ENCODE measurements at regions not wholly inside any gene's neighbourhood (a gene's known extent, or its start where the extent isn't known, plus 50 kb on each side); places are given as distances from the start of the nearest gene placed in this dataset.
A peak's percentile ranks its signal among the peaks of the same experiment; 100 is the strongest.

DNA sequence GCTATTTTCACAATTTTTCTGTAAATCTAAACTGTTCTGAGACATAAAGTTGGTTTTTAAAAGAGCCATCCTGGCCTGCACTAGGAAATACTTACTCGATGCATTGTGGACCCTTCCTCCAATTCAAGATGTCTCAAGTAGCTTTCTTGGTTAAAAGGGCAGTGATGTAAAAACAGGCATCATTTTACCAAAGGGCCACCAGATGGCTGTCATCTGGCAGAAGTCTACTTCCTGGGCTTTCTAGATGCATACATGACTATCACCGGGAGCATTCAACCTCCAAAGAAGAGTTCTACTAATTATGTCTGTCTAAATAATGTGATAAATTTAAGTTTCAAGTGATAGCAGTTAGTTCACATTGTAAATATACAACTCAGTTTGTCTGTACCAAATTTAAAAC is 96.8 kb upstream of the FRMD6 start:
- Histone ChIP-seq H3K4me3 (no peak overlapping the region), H3K27ac (no peak overlapping the region), H3K4me1 (replicated peaks in 1 of 2) (no peaks in the 10 kb centered on the region)
- in situ Hi-C loops (cut with MboI; ENCODE audit: low pct_unique_long_range_greater_than_20kb in 2 of 9, low sequenced_read_pairs in 9 of 9, unreplicated experiment in 9 of 9), result no loop called here
- peak in 2 of 8 experiments; percentile 23 to 25 for ATAC-seq (replicated peaks in 6 of 8)
- WGBS, 10 experiments, result 52 to 100% (median 70%) methylated on average over 1 to 2 of the region's 2 CpGs; no CpG with 5 or more reads in 3 of the 10 experiments

DNA sequence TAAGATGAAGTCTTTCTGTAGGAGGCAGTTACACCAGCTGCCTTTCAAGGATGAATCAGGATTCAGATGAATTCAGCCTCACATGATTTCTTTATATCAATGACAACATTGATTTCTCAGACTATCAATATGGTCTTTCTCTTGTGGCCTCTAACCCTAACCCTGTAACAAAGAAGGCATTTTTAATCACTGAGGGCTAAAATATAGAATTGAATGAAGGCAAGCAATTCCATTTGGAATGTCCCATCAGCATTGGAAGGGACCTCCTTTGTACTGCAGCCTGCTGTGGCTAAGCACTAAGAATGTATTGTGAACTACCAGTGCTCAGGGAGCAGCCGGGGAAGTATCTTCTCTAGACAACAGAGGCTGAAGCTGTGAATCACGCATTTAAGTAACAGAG is 90.6 kb upstream of the FRMD6 start:
- in situ Hi-C loops (cut with MboI; ENCODE audit: low pct_unique_long_range_greater_than_20kb in 2 of 9, low sequenced_read_pairs in 9 of 9, unreplicated experiment in 9 of 9), result no loop called here
- no peak overlapping the region for H3K4me3 ChIP-seq
- H3K27ac ChIP-seq, result no peak overlapping the region
- peaks cover 0 to 10% of the 10 kb centered on the region in 2 donors for H3K4me1 ChIP-seq (replicated peaks in 1 of 2)
- WGBS, 10 experiments, result 57 to 100% (median 86%) methylated on average over 1 to 2 of the region's 2 CpGs; no CpG with 5 or more reads in 2 of the 10 experiments
- no peak for ATAC-seq (replicated peaks in 6 of 8)

DNA sequence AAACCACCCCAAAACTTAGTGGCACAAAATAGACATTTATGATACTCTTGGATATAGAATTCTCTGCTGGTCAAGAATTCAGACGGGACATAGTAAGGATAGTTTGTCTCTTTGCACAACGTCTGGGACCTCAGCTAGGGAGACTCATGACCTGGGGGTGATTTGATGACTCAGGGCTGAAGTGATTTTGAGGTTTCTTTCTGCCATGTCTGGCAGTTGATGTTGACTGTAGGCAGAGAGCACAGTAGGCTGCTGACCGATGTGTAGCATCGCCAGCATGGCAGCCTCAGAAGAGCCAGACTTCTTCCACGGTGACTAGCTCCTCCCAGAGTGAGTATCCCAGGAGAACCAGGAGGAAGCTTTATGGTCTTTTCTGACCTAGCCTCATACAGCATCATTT is 88.9 kb upstream of the FRMD6 start:
- in situ Hi-C loops (cut with MboI; ENCODE audit: low pct_unique_long_range_greater_than_20kb in 2 of 9, low sequenced_read_pairs in 9 of 9, unreplicated experiment in 9 of 9), result no loop called here

DNA sequence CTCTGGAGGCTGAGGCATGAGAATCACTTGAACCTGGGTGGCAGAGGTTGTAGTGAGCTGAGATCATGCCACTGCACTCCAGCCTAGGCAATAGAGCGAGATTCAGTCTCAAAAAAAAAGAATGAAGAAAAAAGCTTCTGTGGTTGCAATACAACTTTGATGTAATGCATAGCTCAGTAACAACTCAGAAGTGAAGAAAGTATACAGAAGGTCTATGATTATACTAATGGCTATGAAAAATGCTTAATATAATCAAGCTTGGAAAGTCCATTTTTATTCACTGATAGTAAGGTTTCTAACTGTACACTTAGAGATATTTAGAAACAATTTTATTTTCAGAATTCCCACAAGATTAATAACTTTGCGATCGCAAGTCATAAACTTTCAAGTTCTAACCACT is 88.2 kb upstream of the FRMD6 start:
- Histone ChIP-seq H3K27ac (no peak overlapping the region), H3K4me3 (no peak overlapping the region), H3K4me1 (replicated peaks in 1 of 2) (peaks cover 0 to 10% of the 10 kb centered on the region in 2 donors)
- ATAC-seq (replicated peaks in 6 of 8), result no peak
- WGBS, 10 experiments, result 86 to 100% (median 96%) methylated on average over 2 to 3 of the region's 3 CpGs
- in situ Hi-C loops (cut with MboI; ENCODE audit: low pct_unique_long_range_greater_than_20kb in 2 of 9, low sequenced_read_pairs in 9 of 9, unreplicated experiment in 9 of 9), result no loop called here

More for the DNA sequence above, 88.9 kb upstream of the FRMD6 start:
- peaks cover 0 to 10% of the 10 kb centered on the region in 2 donors for H3K4me1 ChIP-seq (replicated peaks in 1 of 2)
- H3K4me3 ChIP-seq, result no peak overlapping the region
- WGBS, 10 experiments, result 38 to 100% (median 79%) methylated on average over 1 to 5 of the region's 5 CpGs; no CpG with 5 or more reads in 3 of the 10 experiments
- no peak for ATAC-seq (replicated peaks in 6 of 8)
- no peak overlapping the region for H3K27ac ChIP-seq

DNA sequence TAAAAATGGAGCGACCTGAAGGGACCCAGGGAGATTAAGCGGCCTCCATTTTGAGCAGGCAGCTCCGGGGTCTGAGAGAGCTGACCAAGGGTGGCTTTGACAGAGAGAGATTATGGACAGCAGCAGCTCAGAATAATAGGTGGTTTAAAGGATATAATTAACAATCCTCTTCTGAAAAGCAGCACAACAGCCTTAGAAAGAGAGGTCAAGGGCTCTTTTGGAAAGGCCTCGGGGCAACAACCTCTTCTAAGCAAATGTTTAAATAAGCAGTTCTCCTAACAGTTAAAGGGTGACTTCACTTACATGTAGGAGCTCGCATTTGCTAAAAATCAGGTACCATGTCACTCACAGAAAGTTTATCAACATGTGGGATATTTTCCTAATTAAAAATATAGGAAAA is 87.2 kb upstream of the FRMD6 start:
- H3K4me3 ChIP-seq, result no peak overlapping the region
- in situ Hi-C loops (cut with MboI; ENCODE audit: low pct_unique_long_range_greater_than_20kb in 2 of 9, low sequenced_read_pairs in 9 of 9, unreplicated experiment in 9 of 9), result no loop called here
- ATAC-seq (replicated peaks in 6 of 8), result no peak
- WGBS, 10 experiments, result 0 to 100% (median 65%) methylated on average over 1 to 5 of the region's 5 CpGs; no CpG with 5 or more reads in 2 of the 10 experiments
- H3K27ac ChIP-seq, result no peak overlapping the region
- peaks cover 0 to 10% of the 10 kb centered on the region in 2 donors for H3K4me1 ChIP-seq (replicated peaks in 1 of 2)

DNA sequence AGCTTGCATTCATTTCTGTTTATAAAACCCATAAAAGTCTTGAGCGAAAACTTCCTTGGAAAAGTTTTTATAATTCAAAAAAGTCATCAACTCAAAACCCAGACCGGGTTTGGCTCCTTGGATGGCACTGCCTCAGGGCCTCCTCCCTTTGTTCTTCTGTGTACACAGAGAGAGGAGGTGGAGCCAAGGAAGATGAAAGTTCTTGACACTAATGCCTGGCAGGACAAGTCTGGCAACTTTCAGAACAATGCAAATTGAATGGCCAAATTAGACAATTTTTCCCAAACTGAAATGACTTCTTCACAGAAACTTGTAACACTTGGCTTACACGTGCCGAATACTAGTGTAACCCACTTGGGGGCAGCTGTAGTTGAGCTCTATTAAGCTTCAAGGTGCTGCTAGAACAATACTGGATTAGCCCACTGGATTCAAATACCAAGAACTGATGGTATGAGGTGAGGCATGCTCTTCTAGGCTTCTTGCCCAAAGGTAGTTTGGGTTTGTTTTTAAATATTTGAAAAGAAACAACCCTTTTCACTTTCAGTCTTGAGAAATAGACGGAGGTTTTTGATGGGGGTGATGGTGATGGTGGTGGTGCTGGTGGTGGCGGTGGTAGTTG is 86.6 kb upstream of the FRMD6 start:
- ATAC-seq (replicated peaks in 6 of 8), result peak in 2 of 8 experiments; percentile 19 to 37
- Histone ChIP-seq H3K4me3 (no peak overlapping the region), H3K27ac (no peak overlapping the region), H3K4me1 (replicated peaks in 1 of 2) (peaks cover 0 to 10% of the 10 kb centered on the region in 2 donors)
- in situ Hi-C loops (cut with MboI; ENCODE audit: low pct_unique_long_range_greater_than_20kb in 2 of 9, low sequenced_read_pairs in 9 of 9, unreplicated experiment in 9 of 9), result no loop called here
- WGBS, 10 experiments, result 34 to 93% (median 69%) methylated on average over 2 to 5 of the region's 6 CpGs; no CpG with 5 or more reads in 1 of the 10 experiments

DNA sequence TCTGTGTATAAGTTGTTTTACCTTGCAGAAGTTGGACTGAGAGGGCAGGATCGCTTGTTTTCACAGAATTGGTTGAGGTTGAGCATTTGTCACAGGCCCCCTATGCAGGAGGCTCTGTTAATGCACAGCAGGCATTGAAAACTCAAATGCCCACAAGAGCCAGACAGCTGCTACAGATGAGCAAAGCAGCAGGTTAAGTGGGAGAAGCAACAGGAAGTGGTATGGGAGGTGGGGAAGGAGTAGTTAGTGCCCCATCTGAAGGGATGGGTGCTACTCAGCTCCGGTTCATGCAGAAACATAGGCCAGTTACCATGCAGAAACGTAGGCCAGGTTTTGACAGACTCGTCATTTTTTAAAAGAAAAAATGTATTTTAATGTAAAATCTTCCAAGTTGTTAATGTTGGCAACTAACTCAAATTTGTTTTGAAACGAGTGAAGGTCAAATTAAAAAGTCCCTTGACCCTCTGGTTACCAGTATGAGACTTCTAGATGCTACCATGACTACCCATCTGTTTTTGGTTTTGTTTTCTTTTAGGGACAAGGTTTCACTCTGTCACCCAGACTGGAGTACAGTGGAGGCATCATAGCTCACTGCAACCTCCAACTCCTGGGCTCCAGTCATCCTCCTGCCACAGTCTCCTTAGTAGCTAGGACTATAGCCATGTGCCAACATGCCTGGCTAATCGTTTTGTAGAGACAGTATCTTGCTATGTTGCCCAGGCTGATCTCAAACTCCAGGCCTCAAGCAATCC is 84.7 kb upstream of the FRMD6 start:
- WGBS, 10 experiments, result 50 to 83% (median 65%) methylated on average over 1 to 4 of the region's 6 CpGs; no CpG with 5 or more reads in 1 of the 10 experiments
- no peak overlapping the region for H3K4me3 ChIP-seq
- no peak for ATAC-seq (replicated peaks in 6 of 8)
- H3K4me1 ChIP-seq (replicated peaks in 1 of 2), result peaks cover 0 to 10% of the 10 kb centered on the region in 2 donors
- H3K27ac ChIP-seq, result no peak overlapping the region
- in situ Hi-C loops (cut with MboI; ENCODE audit: low pct_unique_long_range_greater_than_20kb in 2 of 9, low sequenced_read_pairs in 9 of 9, unreplicated experiment in 9 of 9), result no loop called here

DNA sequence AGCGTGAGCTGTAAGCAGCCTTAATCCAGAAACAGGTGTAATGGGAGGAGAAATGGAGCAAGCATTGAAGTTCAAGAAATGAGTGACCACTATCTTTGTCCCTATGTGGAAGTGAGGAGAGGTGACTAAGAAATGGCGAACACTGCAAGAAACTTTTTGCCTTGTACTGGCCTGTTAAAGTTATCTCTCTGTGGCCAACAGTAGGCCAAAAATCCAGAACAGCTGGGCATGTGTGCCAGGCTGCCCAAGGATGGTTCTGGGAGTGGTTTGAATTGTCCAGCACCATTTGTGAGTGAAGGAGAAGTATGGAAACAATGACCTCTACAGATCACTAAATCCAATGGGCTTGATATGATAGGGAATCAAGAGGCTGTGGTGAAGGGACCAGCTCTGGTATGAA is 83.3 kb upstream of the FRMD6 start:
- WGBS, 10 experiments, result 92 to 100% (median 97%) methylated on average over 1 to 2 of the region's 2 CpGs; no CpG with 5 or more reads in 6 of the 10 experiments
- H3K27ac ChIP-seq, result no peak overlapping the region
- in situ Hi-C loops (cut with MboI; ENCODE audit: low pct_unique_long_range_greater_than_20kb in 2 of 9, low sequenced_read_pairs in 9 of 9, unreplicated experiment in 9 of 9), result no loop called here
- no peak for ATAC-seq (replicated peaks in 6 of 8)
- H3K4me3 ChIP-seq, result no peak overlapping the region
- peaks cover 0 to 10% of the 10 kb centered on the region in 2 donors for H3K4me1 ChIP-seq (replicated peaks in 1 of 2)

DNA sequence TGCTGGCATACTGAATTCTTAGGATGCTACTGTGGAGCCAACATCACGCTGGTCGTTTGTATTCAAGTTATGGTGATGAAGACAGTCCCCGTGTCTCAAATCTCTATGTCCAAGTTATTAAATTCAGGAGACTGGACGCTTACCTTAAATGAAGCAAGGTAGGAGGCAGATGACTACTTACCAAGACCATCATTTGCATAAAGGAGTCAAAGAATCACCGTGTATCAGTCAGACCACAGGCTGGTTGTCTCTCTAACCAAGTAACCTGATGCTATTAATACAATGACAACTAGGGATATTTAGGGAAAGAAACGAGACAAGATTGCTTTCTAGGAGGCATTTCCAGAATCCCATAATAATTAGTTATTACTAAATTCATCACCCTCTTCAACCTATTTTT is 78.1 kb upstream of the FRMD6 start:
- no peak overlapping the region for H3K27ac ChIP-seq
- in situ Hi-C loops (cut with MboI; ENCODE audit: low pct_unique_long_range_greater_than_20kb in 2 of 9, low sequenced_read_pairs in 9 of 9, unreplicated experiment in 9 of 9), result no loop called here
- no peak for ATAC-seq (replicated peaks in 6 of 8)
- WGBS, 10 experiments, result 73 to 98% (median 84%) methylated on average over 1 to 6 of the region's 6 CpGs
- no peak overlapping the region for H3K4me3 ChIP-seq
- H3K4me1 ChIP-seq (replicated peaks in 1 of 2), result no peaks in the 10 kb centered on the region

DNA sequence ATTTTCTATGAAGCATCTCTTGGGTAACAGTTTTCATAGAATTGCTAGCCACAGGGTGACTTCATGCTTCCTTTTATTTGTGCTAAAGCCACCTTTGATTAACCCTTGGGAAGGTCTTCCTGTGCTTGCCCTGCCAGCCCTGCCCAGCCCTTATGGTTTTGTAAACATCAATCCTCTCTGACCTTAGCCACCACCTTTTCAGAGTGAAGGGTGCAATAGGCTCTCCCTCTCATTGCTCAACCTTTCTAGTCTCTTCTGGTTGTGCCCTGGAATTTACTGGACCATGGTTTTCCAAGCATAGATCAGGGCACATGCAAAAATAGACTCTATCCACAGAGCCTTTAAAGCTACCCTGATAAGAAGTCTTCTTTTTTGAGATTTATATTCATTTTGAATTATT is 77.7 kb upstream of the FRMD6 start:
- Histone ChIP-seq H3K27ac (no peak overlapping the region), H3K4me3 (no peak overlapping the region), H3K4me1 (replicated peaks in 1 of 2) (no peaks in the 10 kb centered on the region)
- no peak for ATAC-seq (replicated peaks in 6 of 8)
- in situ Hi-C loops (cut with MboI; ENCODE audit: low pct_unique_long_range_greater_than_20kb in 2 of 9, low sequenced_read_pairs in 9 of 9, unreplicated experiment in 9 of 9), result no loop called here

DNA sequence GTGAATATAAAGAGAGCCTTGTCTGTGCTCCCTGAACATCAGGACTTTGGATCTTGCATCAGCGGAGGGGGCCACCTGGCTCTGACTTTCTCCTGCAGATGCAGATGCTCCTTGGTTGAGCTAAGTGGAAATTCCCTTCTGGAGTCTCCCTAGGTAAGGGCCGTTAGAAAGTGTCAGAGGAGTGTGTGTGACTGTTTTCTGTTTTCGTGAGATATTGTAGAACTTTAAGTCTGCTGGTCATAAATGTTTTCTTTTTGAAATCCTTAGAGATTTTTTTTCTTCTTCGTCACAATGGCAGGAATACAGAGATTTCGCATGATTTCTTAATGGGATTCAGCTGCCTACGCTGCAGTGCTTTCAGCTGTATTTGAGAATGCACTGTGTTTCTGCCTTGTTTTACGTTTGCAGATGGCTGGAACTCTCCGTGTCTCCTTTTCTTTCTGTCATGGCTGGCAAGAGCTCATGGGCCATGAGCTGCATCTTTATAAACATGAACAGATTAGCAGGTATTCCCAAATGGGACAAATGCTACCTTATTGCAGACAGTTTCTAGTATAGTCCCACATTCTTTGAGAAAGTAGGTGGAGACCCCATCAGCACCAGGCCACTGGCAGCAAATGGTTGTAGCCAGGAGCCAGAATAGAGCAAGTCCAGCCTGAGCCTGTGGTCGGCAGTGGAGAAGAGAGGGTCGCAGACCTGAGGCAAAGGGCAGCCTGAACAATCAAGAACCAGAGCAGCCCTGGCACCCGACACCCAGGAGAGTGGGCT is 76.2 kb upstream of the FRMD6 start:
- H3K27ac ChIP-seq, result no peak overlapping the region
- ATAC-seq (replicated peaks in 6 of 8), result no peak
- H3K4me3 ChIP-seq, result no peak overlapping the region
- in situ Hi-C loops (cut with MboI; ENCODE audit: low pct_unique_long_range_greater_than_20kb in 2 of 9, low sequenced_read_pairs in 9 of 9, unreplicated experiment in 9 of 9), result no loop called here
- no peaks in the 10 kb centered on the region for H3K4me1 ChIP-seq (replicated peaks in 1 of 2)
- 30 to 79% (median 68%) methylated on average over 2 to 11 of the region's 11 CpGs; no CpG with 5 or more reads in 1 of the 10 experiments for WGBS, 10 experiments

DNA sequence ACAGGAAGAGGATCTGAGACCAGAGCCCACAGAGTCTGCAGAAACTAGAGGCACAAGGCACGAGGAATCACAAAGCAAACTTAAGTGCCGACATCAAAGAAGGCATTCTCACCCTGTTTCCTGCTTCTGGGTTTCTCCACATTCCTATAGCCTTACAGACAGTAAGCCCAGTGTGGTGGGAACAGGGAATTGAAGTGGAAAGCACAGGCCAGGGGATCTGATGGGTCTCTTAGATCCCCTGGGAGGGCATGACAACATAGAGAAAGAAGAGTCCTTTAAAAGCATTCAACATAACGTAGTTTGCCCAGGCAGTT is 75.6 kb upstream of the FRMD6 start:
- no peak overlapping the region for H3K4me3 ChIP-seq
- WGBS, 10 experiments, result 0 to 86% (median 82%) methylated on average over 1 to 3 of the region's 3 CpGs; no CpG with 5 or more reads in 5 of the 10 experiments
- in situ Hi-C loops (cut with MboI; ENCODE audit: low pct_unique_long_range_greater_than_20kb in 2 of 9, low sequenced_read_pairs in 9 of 9, unreplicated experiment in 9 of 9), result no loop called here
- H3K4me1 ChIP-seq (replicated peaks in 1 of 2), result no peaks in the 10 kb centered on the region
- no peak overlapping the region for H3K27ac ChIP-seq
- ATAC-seq (replicated peaks in 6 of 8), result no peak

DNA sequence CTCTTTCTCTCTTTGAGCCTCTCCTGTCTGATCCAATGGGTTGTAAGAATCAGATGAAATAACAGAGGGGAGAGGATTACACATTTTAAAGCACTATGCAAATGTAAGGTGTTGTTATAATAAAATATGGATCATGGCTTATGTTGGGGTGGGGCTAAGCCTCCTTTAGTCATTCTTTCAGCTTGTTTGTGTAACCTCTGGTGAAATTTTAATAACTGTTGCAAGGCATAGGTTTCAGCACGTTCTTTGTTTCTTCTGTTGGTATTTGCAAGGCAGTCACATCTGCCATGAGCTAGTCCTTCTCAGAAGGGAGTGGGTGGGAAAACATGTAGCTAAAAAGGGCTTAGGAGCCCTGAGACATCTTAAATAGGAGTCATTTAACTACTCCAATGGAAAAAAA is 74.8 kb upstream of the FRMD6 start:
- no peak overlapping the region for H3K4me3 ChIP-seq
- peak in 3 of 8 experiments; percentile 68 to 82 (median 78) for ATAC-seq (replicated peaks in 6 of 8)
- no peaks in the 10 kb centered on the region for H3K4me1 ChIP-seq (replicated peaks in 1 of 2)
- in situ Hi-C loops (cut with MboI; ENCODE audit: low pct_unique_long_range_greater_than_20kb in 2 of 9, low sequenced_read_pairs in 9 of 9, unreplicated experiment in 9 of 9), result no loop called here
- H3K27ac ChIP-seq, result no peak overlapping the region
- WGBS, 10 experiments, result 0 to 100% (median 63%) methylated on average over 1 of the region's 1 CpG; no CpG with 5 or more reads in 2 of the 10 experiments
